Prostate gland (tissue), 2 donors: ENCODE measurements at regions not wholly inside any gene's neighbourhood (a gene's known extent, or its start where the extent isn't known, plus 50 kb on each side); places are given as distances from the start of the nearest gene placed in this dataset.

ENCODE experiments used
- DNase-seq: peaks from one replicate; pipeline ENCODE4 v3.0.0-alpha.2; 2019; ENCODE audit warnings: low spot score
- H3K27ac ChIP-seq, 2 donors: fragments of 200-600 bp; sonication (generic); 2 replicates each; pipeline ENCODE4 v1.5.1; 2017 to 2019
- H3K27me3 ChIP-seq: fragments of 200-600 bp; sonication (generic); replicated peaks from 2 replicates; pipeline ENCODE4 v1.5.1; 2019; ENCODE audit not compliant: insufficient read depth
- H3K36me3 ChIP-seq, 2 donors: fragments of 200-600 bp; sonication (generic); 1 replicate in 1 of 2; 2 replicates in 1 of 2; pipeline versions ENCODE4 v1.5.1 to v1.8.1; 2017 to 2019
- H3K4me1 ChIP-seq: fragments of 200-600 bp; sonication (generic); replicated peaks from 2 replicates; pipeline ENCODE4 v1.5.1; 2019
- H3K4me3 ChIP-seq, 2 donors: fragments of 200-600 bp; sonication (generic); 2 replicates each; pipeline ENCODE4 v1.5.1; 2017 to 2019
- H3K9me3 ChIP-seq: fragments of 200-600 bp; sonication (generic); 2 replicates; pipeline ENCODE4 v1.5.1; 2017
- POLR2A ChIP-seq: fragments of 450-650 bp; IDR thresholded peaks from one replicate; pipeline ENCODE4 v1.6.1; 2016; ENCODE audit warnings: antibody characterized with exemption, mild to moderate bottlenecking
- POLR2AphosphoS5 ChIP-seq: sonication (generic); formaldehyde crosslinking; IDR thresholded peaks from one replicate; pipeline ENCODE4 v1.6.1; 2017; ENCODE audit warnings: antibody characterized with exemption
- WGBS: methylation state at CpG from one replicate; pipeline ENCODE4 v1.1.5; 2018; 5-methylcytosine and 5-hydroxymethylcytosine counted together
- intact Hi-C: fragments of 100-400 bp; cut with DNase I; formaldehyde crosslinking; loops from one replicate; pipeline ENCODE4 v1.14.2; 2022
- TF ChIP-seq, protein P1 (sequence below), 4 experiments: fragments of 200-600 bp in 2 of 4; fragments of 450-650 bp in 2 of 4; sonication (generic) in 2 of 4; IDR thresholded peaks; 1 replicate in 3 of 4; 2 replicates in 1 of 4; pipeline ENCODE4 v1.5.1; 2016 to 2019; ENCODE audit warnings: antibody characterized with exemption in 4 of 4, mild to moderate bottlenecking in 2 of 4, moderate library complexity in 2 of 4

DNA sequence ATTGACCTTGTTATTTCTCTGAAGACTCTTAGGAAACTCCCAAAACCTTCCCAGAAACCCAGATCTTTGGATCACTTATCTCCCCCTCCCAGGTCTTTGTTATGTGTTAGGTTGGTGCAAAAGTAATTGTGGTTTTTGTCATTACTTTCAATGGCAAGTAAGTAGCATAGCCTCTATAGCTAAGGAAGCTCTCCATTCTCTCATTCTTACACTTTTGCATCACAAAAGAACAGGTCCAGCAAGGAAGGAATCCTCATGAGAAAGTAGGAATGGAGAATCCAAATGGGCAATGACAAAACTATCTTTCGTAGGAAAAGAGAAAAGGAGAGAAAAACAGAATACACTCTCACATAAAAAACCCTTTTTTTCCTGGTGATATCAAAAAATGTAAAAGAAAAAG lies 81.3 kb upstream of the ELAVL2 start:
- no peak for DNase-seq
- TF ChIP-seq, protein P1, sequence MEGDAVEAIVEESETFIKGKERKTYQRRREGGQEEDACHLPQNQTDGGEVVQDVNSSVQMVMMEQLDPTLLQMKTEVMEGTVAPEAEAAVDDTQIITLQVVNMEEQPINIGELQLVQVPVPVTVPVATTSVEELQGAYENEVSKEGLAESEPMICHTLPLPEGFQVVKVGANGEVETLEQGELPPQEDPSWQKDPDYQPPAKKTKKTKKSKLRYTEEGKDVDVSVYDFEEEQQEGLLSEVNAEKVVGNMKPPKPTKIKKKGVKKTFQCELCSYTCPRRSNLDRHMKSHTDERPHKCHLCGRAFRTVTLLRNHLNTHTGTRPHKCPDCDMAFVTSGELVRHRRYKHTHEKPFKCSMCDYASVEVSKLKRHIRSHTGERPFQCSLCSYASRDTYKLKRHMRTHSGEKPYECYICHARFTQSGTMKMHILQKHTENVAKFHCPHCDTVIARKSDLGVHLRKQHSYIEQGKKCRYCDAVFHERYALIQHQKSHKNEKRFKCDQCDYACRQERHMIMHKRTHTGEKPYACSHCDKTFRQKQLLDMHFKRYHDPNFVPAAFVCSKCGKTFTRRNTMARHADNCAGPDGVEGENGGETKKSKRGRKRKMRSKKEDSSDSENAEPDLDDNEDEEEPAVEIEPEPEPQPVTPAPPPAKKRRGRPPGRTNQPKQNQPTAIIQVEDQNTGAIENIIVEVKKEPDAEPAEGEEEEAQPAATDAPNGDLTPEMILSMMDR (IDR thresholded peaks at IDR 0.05): no peak
- TF ChIP-seq POLR2A: no peak
- TF ChIP-seq POLR2AphosphoS5: no peak
- H3K27me3 ChIP-seq: no peaks in the 10 kb centered on the region
- intact Hi-C loops: no loop called here
- H3K36me3 ChIP-seq: no peaks in the 10 kb centered on the region
- H3K4me1 ChIP-seq: no peaks in the 10 kb centered on the region
- no peak overlapping the region for H3K27ac ChIP-seq
- H3K4me3 ChIP-seq: no peak overlapping the region
- H3K9me3 ChIP-seq: no peaks in the 10 kb centered on the region
- 84% methylated on average over 1 of the region's 1 CpG for WGBS

DNA sequence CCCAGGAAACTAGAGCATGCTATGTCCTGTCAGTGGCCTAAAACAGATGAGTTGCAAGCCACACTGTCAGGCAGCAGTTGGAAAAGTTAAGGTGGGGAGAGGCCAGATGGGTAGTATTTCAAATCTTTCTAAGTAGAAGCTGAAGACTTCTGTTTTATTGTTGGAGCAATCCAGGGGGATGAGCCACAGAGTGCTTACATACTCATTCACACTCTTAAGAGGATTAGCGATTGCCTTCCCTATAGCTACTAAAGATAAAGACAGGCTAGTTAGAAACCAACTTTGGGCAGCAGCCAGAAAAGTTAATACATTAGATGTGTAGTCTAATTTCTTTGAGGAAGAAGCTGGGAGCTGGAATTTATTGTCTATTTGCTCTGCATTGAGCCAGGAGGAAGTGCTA lies 61.7 kb upstream of the ELAVL2 start:
- TF ChIP-seq POLR2AphosphoS5 (no peak), POLR2A (no peak)
- TF ChIP-seq, protein P1 (IDR thresholded peaks at IDR 0.05): no peak
- Histone ChIP-seq H3K27me3 (no peaks in the 10 kb centered on the region), H3K4me3 (no peak overlapping the region), H3K27ac (no peak overlapping the region), H3K9me3 (no peaks in the 10 kb centered on the region), H3K36me3 (no peaks in the 10 kb centered on the region), H3K4me1 (no peaks in the 10 kb centered on the region)
- intact Hi-C loops: no loop called here
- no peak for DNase-seq
- 35% methylated on average over 1 of the region's 1 CpG for WGBS
